ENCODE measurements at regions not wholly inside any gene's neighbourhood (a gene's known extent, or its start where the extent isn't known, plus 50 kb on each side); places are given as distances from the start of the nearest gene placed in this dataset.

- H3K27ac ChIP-seq (ENCODE audit: low read length), result no peak overlapping the region
- no CpG with 5 or more reads among the region's 2 CpGs for WGBS (ENCODE audit: insufficient coverage)
- no peaks in the 10 kb centered on the region for H3K27me3 ChIP-seq (ENCODE audit: control insufficient read depth, insufficient read depth, low read length)
- H3K4me3 ChIP-seq (ENCODE audit: low read length), result no peak overlapping the region
- H3K4me1 ChIP-seq (ENCODE audit: control insufficient read depth, insufficient read depth, low read length), result no peaks in the 10 kb centered on the region
- H3K9me3 ChIP-seq (replicated peaks; ENCODE audit: control insufficient read depth, low read depth, low read length), result no peaks in the 10 kb centered on the region
- no peaks in the 10 kb centered on the region for H3K36me3 ChIP-seq (ENCODE audit: control insufficient read depth, insufficient read depth, low read length)
- no peak for DNase-seq
Observed at GRCh38 chr19:20349206-20349605, 182.2 kb downstream of the ZNF486 start.

GRCh38 chr19:20339444-20339843, 172.4 kb downstream of the ZNF486 start:
- H3K4me1 ChIP-seq (ENCODE audit: control insufficient read depth, insufficient read depth, low read length), result no peaks in the 10 kb centered on the region
- WGBS (ENCODE audit: insufficient coverage), result 100% methylated on average over 1 of the region's 4 CpGs
- no peak for DNase-seq
- no peak overlapping the region for H3K4me3 ChIP-seq (ENCODE audit: low read length)
- no peak overlapping the region for H3K27ac ChIP-seq (ENCODE audit: low read length)
- no peaks in the 10 kb centered on the region for H3K9me3 ChIP-seq (replicated peaks; ENCODE audit: control insufficient read depth, low read depth, low read length)
- H3K27me3 ChIP-seq (ENCODE audit: control insufficient read depth, insufficient read depth, low read length), result no peaks in the 10 kb centered on the region
- no peaks in the 10 kb centered on the region for H3K36me3 ChIP-seq (ENCODE audit: control insufficient read depth, insufficient read depth, low read length)

- Histone ChIP-seq H3K9me3 (replicated peaks; ENCODE audit: control insufficient read depth, low read depth, low read length) (no peaks in the 10 kb centered on the region), H3K27me3 (ENCODE audit: control insufficient read depth, insufficient read depth, low read length) (no peaks in the 10 kb centered on the region), H3K36me3 (ENCODE audit: control insufficient read depth, insufficient read depth, low read length) (no peaks in the 10 kb centered on the region), H3K4me3 (ENCODE audit: low read length) (no peak overlapping the region), H3K4me1 (ENCODE audit: control insufficient read depth, insufficient read depth, low read length) (no peaks in the 10 kb centered on the region), H3K27ac (ENCODE audit: low read length) (no peak overlapping the region)
- no CpG with 5 or more reads among the region's 3 CpGs for WGBS (ENCODE audit: insufficient coverage)
- no peak for DNase-seq
Observed at GRCh38 chr19:20334760-20335159, 167.7 kb downstream of the ZNF486 start.

- Histone ChIP-seq H3K36me3 (ENCODE audit: control insufficient read depth, insufficient read depth, low read length) (no peaks in the 10 kb centered on the region), H3K4me1 (ENCODE audit: control insufficient read depth, insufficient read depth, low read length) (no peaks in the 10 kb centered on the region), H3K27me3 (ENCODE audit: control insufficient read depth, insufficient read depth, low read length) (no peaks in the 10 kb centered on the region), H3K27ac (ENCODE audit: low read length) (no peak overlapping the region), H3K4me3 (ENCODE audit: low read length) (no peak overlapping the region), H3K9me3 (replicated peaks; ENCODE audit: control insufficient read depth, low read depth, low read length) (no peaks in the 10 kb centered on the region)
- DNase-seq, result no peak
- WGBS (ENCODE audit: insufficient coverage), result no CpG with 5 or more reads among the region's 1 CpG
Observed at GRCh38 chr19:20333508-20333907, 166.5 kb downstream of the ZNF486 start.

- Histone ChIP-seq H3K36me3 (ENCODE audit: control insufficient read depth, insufficient read depth, low read length) (no peaks in the 10 kb centered on the region), H3K27me3 (ENCODE audit: control insufficient read depth, insufficient read depth, low read length) (no peaks in the 10 kb centered on the region), H3K4me1 (ENCODE audit: control insufficient read depth, insufficient read depth, low read length) (no peaks in the 10 kb centered on the region), H3K9me3 (replicated peaks; ENCODE audit: control insufficient read depth, low read depth, low read length) (no peaks in the 10 kb centered on the region), H3K4me3 (ENCODE audit: low read length) (no peak overlapping the region), H3K27ac (ENCODE audit: low read length) (no peak overlapping the region)
- DNase-seq, result no peak
Observed at GRCh38 chr19:20325151-20325550, 158.1 kb downstream of the ZNF486 start.

GRCh38 chr19:20321139-20321763, 154.2 kb downstream of the ZNF486 start:
- Histone ChIP-seq H3K9me3 (replicated peaks; ENCODE audit: control insufficient read depth, low read depth, low read length) (no peaks in the 10 kb centered on the region), H3K27me3 (ENCODE audit: control insufficient read depth, insufficient read depth, low read length) (no peaks in the 10 kb centered on the region), H3K27ac (ENCODE audit: low read length) (no peak overlapping the region), H3K4me3 (ENCODE audit: low read length) (no peak overlapping the region), H3K36me3 (ENCODE audit: control insufficient read depth, insufficient read depth, low read length) (no peaks in the 10 kb centered on the region), H3K4me1 (ENCODE audit: control insufficient read depth, insufficient read depth, low read length) (no peaks in the 10 kb centered on the region)
- no peak for DNase-seq
- 72% methylated on average over 3 of the region's 3 CpGs for WGBS (ENCODE audit: insufficient coverage)

- no peaks in the 10 kb centered on the region for H3K27me3 ChIP-seq (ENCODE audit: control insufficient read depth, insufficient read depth, low read length)
- H3K4me3 ChIP-seq (ENCODE audit: low read length), result no peak overlapping the region
- no peaks in the 10 kb centered on the region for H3K9me3 ChIP-seq (replicated peaks; ENCODE audit: control insufficient read depth, low read depth, low read length)
- no peaks in the 10 kb centered on the region for H3K36me3 ChIP-seq (ENCODE audit: control insufficient read depth, insufficient read depth, low read length)
- DNase-seq, result no peak
- no CpG with 5 or more reads among the region's 1 CpG for WGBS (ENCODE audit: insufficient coverage)
- H3K27ac ChIP-seq (ENCODE audit: low read length), result no peak overlapping the region
- H3K4me1 ChIP-seq (ENCODE audit: control insufficient read depth, insufficient read depth, low read length), result no peaks in the 10 kb centered on the region
Observed at GRCh38 chr19:20320191-20320590, 153.2 kb downstream of the ZNF486 start.

- Histone ChIP-seq H3K9me3 (replicated peaks; ENCODE audit: control insufficient read depth, low read depth, low read length) (no peaks in the 10 kb centered on the region), H3K4me3 (ENCODE audit: low read length) (no peak overlapping the region), H3K27ac (ENCODE audit: low read length) (peak overlapping the region; percentile 29), H3K4me1 (ENCODE audit: control insufficient read depth, insufficient read depth, low read length) (no peaks in the 10 kb centered on the region), H3K36me3 (ENCODE audit: control insufficient read depth, insufficient read depth, low read length) (no peaks in the 10 kb centered on the region), H3K27me3 (ENCODE audit: control insufficient read depth, insufficient read depth, low read length) (no peaks in the 10 kb centered on the region)
- DNase-seq, result no peak
- 17% methylated on average over 2 of the region's 3 CpGs for WGBS (ENCODE audit: insufficient coverage)
Observed at GRCh38 chr19:20318616-20319015, 151.6 kb downstream of the ZNF486 start.

- Histone ChIP-seq H3K4me3 (ENCODE audit: low read length) (no peak overlapping the region), H3K27me3 (ENCODE audit: control insufficient read depth, insufficient read depth, low read length) (no peaks in the 10 kb centered on the region), H3K27ac (ENCODE audit: low read length) (no peak overlapping the region), H3K9me3 (replicated peaks; ENCODE audit: control insufficient read depth, low read depth, low read length) (no peaks in the 10 kb centered on the region), H3K4me1 (ENCODE audit: control insufficient read depth, insufficient read depth, low read length) (no peaks in the 10 kb centered on the region), H3K36me3 (ENCODE audit: control insufficient read depth, insufficient read depth, low read length) (no peaks in the 10 kb centered on the region)
- WGBS (ENCODE audit: insufficient coverage), result 20% methylated on average over 1 of the region's 6 CpGs
- no peak for DNase-seq
Observed at GRCh38 chr19:20315543-20315942, 148.5 kb downstream of the ZNF486 start.

GRCh38 chr19:20313894-20314293, 146.9 kb downstream of the ZNF486 start:
- 58% methylated on average over 3 of the region's 5 CpGs for WGBS (ENCODE audit: insufficient coverage)
- no peaks in the 10 kb centered on the region for H3K9me3 ChIP-seq (replicated peaks; ENCODE audit: control insufficient read depth, low read depth, low read length)
- no peaks in the 10 kb centered on the region for H3K4me1 ChIP-seq (ENCODE audit: control insufficient read depth, insufficient read depth, low read length)
- H3K27ac ChIP-seq (ENCODE audit: low read length), result no peak overlapping the region
- no peaks in the 10 kb centered on the region for H3K36me3 ChIP-seq (ENCODE audit: control insufficient read depth, insufficient read depth, low read length)
- no peak overlapping the region for H3K4me3 ChIP-seq (ENCODE audit: low read length)
- H3K27me3 ChIP-seq (ENCODE audit: control insufficient read depth, insufficient read depth, low read length), result no peaks in the 10 kb centered on the region
- DNase-seq, result no peak

GRCh38 chr19:20307127-20307526, 140.1 kb downstream of the ZNF486 start:
- Histone ChIP-seq H3K27ac (ENCODE audit: low read length) (no peak overlapping the region), H3K27me3 (ENCODE audit: control insufficient read depth, insufficient read depth, low read length) (no peaks in the 10 kb centered on the region), H3K4me1 (ENCODE audit: control insufficient read depth, insufficient read depth, low read length) (no peaks in the 10 kb centered on the region), H3K36me3 (ENCODE audit: control insufficient read depth, insufficient read depth, low read length) (no peaks in the 10 kb centered on the region), H3K4me3 (ENCODE audit: low read length) (no peak overlapping the region), H3K9me3 (replicated peaks; ENCODE audit: control insufficient read depth, low read depth, low read length) (no peaks in the 10 kb centered on the region)
- WGBS (ENCODE audit: insufficient coverage), result 57% methylated on average over 2 of the region's 3 CpGs
- DNase-seq, result no peak
